HG03135 (cell line): ENCODE measurements at regions not wholly inside any gene's neighbourhood (a gene's known extent, or its start where the extent isn't known, plus 50 kb on each side); places are given as distances from the start of the nearest gene placed in this dataset.
A peak's percentile ranks its signal among the peaks of the same experiment; 100 is the strongest.
"Not testable (repeated sequence)": the region's sequence is repeated elsewhere in the genome, so short reads cannot be mapped to it uniquely, and the experiment has no call there.

ENCODE experiments used
- ATAC-seq: cut with Tn5 transposase; IDR thresholded peaks from one replicate; pipeline ENCODE4 v1.9.1; 2021; ENCODE audit warnings: mild to moderate bottlenecking, moderate library complexity; ENCODE audit not compliant: unreplicated experiment

DNA sequence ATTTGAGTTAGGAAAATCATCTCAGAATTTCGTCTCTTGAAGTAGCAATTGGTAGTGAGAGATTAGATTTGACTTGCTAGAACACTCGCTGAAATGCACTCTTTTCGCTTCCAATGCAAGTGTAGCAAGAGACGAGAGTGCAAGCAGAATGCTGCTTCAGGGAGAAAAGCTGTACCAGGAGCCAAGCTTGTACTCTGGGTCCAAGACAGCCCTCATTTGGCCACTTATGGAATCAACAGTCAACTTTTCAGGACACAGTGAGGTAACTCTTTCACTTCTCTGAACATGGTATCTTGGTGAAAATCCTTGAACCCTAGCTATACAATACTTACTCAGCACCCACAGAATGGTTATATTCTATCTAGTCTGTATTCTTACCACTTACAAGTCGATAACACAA lies 107.6 kb upstream of the TERB2 start:
- not testable (repeated sequence) for ATAC-seq

DNA sequence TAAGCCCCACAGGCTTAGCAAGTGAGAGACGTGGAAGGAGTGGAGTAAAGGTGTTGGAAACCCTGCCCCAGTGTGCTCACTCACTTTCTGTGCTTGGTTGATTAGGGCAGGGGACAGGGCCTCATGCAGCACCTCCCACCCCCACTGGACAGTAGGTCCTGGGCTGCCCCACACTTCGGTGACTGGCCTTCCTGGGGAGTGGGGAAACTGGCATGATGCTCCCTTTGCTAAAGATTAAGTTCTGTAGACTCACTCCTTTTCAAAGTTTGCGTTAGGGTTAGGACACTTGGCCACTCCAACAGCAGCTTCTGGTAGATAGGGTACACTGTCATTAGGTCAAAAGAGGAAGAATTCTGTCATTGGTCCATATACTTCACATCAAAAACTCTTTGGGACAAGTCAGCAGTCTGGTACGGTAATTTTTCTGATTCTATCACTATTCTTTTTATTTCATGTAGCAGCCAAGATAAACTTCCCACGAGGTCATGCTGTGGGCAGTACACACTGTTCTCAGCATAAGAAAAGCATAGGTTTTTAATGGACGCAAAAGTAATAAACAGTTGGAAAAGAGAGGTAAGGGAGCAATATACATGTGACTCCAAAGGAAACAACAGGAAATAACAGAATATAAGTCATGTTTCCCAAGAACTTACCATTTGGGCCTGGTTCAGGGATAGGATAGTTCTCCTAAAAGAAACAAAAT lies 106.6 kb upstream of the TERB2 start:
- not testable (repeated sequence) for ATAC-seq

DNA sequence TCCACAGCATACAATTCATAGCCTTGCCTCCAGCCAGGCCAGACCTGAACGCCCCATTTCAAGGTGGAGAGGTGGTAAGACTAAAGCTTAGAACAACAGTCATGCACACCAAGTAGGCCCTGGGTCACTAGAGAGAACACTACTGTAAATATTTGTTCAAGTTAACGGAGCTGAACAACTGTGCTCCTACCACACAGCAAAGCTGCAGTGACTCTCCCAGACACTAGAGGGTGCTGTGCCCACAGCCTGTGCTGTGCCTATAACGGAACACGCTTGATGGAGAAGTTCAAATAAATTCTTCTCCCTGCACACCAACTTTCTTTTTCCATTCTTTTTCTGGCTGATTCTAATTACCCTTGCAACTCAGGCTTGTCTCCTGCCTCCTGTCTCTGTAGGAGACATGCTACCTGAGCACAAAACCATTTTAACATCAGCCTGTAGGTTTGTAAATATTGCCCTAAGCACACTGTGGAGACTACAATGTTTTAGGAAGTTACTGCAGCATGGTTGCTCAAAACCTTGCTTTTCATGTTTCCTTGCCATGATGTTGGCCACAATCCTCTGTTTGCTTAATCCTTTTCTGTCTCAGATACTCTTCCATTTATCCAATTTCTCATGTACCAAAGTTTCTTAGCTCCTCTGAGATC lies 103.1 kb upstream of the TERB2 start:
- ATAC-seq = peak; percentile 83

DNA sequence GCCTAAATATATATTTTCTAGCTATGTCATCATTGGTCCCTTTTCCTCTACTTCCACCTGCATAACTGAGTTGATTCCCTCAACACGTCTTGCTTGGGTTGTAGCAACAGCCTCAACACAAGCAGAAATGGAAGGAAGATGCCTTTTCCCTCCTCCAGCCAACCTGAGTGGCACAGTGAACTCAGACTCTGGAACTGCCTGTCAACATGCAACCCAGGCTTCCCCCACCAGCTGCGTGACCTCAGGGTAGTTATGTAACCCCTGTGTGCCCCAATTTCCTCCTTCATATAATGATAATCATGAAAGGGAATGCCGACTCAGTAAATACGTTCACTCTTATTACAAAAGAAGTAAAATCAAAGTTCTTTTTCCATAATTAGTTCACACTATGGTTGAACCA lies 101.8 kb upstream of the TERB2 start:
- ATAC-seq = not testable (repeated sequence)

DNA sequence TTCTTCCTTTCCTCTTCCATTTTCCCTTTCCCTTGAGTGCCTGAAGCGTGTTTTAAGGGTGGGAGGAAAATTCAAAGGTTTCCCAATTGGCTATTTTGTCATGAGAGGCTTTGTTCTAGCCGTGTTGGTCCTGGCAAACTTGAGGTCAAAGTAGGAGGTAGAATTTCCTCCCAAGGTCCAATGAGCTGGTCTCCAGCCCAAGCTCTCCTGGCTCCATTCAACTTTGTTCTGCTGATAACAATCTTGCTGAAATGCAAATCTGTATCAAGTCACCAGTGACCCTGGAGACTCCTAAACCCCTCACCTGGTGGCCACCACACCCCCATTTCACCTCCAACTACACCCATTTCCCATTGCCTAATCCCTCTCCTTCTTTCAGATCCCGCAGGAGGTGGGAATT lies 100.2 kb upstream of the TERB2 start:
- ATAC-seq = not testable (repeated sequence)

DNA sequence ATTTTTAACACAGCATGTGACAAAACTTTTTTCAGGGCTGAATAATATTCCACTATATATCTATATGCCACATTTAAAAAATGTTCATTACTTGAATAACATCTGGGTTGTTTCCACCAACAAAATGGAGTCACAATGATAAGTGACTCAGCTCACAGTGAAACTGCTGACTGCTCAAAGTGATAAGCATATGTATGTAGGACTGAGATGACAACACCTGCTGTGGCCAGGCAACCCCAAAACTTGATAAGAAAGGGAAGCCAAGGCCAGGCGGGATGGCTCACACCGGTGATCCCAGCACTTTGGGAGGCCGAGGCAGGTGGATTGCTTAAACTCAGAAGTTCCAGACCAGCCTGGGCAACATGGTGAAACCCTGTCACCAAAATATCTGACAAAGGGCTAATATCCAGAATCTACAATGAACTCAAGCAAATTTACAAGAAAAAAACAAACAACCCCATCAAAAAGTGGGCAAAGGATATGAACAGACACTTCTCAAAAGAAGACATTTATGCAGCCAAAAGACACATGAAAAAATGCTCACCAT lies 99.2 kb upstream of the TERB2 start:
- ATAC-seq = not testable (repeated sequence)

DNA sequence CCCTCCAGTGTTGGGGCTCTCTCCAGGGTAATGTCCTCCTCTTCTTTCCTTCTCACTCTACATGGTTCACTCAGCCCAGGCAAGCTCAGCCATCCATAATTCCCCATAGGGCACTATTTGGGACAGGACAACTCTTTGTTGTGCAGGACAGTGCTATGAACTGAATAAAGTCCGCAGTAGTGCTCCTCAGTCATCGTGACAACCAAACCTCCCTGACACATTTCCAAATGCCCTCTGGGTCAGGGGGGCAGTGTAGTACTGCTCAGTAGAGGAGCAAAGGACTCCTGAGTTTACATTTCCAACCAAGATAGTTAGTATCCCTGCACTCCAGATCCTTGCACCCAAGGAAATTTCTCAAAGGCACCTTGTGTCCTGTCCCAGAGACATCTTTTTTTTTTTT lies 97.4 kb upstream of the TERB2 start:
- not testable (repeated sequence) for ATAC-seq

DNA sequence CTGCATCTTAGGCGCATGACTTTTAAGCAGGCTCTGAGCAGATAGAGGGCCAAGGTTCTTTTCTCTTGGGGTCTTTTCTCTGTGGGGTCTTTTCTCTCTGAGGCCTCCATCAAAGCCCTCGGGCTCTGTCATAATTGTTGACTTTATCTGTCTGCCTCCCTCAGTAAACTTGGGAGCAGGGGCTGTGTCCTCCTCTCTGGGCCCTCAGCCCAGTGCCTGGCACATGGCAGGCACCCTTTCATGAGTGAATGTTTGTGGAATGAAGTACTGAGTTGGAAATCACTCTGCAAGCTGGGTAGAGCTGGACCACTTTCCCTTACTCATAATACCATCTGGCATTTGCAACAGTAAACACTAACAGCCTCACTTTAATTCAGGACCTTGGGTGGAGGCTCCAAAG lies 96.3 kb upstream of the TERB2 start:
- ATAC-seq = not testable (repeated sequence)

DNA sequence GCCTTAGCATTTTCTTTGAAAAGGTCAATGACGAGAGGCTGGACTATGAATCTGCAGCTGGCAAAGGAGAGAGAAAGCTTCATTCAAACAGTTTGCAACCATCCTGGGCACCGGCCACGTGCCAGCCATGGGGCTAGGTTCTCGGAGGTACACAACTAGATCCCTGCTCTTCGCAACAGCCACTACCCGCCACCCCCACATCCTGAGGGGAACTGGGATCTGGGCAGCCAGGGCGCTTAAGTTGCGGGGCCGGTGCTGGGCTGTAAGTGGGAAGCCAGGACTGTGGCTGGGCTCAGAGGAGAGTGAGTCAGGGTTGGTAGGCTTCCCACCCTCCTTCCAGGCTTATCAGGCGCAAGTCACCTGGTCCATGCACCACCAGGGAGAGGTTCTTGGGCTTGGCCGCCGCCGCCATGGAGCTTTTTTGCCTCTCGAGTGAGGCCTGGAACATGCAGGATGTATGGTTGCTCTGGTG lies 95.0 kb upstream of the TERB2 start:
- ATAC-seq = no peak

DNA sequence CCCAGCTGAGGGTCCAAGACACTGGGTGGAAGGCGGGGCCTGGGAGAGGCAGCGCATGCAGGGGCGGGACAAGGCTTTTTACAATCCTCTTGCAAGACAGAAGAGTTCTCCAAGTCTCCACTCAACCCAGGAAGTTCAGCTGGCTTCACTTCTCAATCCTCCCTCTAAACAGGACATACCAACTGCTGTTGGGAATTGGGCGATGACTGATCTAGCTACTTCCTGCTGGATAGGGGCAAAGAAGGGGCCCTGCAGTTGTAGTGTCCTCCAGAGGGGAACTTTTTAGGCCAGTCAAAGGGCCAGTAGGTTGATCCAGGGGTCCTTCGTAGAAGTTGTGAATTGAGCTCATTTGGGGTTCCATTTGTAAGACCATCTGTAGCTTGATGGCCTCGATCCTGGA lies 94.6 kb upstream of the TERB2 start:
- ATAC-seq = no peak

DNA sequence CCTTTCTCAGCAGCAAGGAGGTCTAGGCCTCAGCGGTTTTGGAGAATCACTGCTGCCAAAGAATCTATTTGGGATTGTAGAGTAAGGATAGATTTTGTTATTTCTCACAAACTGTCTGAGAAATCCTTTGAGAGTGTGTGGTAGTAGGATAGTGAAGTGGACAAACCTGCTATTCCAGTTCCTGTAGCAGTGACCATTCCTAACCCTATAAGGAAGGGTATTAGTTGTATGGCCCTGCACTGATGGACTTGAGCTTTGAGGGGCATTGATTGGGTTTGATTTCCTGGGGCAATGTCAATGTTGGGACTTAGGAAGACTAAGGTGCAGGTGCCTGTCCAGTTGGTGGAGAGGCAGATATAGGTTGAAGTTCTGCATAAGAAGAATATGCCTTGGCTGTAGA lies 93.6 kb upstream of the TERB2 start:
- ATAC-seq = not testable (repeated sequence)

DNA sequence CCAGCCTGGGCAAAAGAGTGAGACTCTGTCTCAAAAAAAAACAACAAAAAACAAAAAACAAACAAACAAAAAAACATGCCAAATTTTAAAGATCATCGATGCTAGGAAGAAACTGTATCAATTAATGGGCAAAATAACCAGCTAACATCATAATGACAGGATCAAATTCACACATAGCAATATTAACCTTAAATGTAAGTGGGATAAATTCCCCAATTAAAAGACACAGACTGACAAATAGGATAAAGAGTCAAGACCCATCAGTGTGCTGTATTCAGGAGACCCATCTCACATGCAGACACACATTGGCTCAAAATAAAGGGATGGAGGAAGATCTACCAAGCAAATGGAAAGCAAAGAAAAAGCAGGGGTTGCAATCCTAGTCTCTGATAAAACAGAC lies 88.4 kb upstream of the TERB2 start:
- not testable (repeated sequence) for ATAC-seq

DNA sequence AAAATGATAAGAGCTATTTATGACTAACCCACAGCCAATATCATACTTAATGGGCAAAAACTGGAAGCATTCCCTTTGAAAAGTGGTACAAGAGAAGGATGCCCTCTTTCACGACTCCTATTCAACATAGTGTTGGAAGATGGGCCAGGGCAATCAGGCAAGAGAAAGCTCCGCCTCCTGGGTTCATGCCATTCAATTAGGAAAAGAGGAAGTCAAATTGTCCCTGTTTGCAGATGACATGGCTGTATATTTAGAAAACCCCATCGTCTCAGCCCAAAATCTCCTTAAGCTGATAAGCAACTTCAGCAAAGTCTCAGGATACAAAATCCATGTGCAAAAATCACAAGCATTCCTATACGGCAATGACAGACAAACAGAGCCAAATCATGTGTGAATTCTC lies 86.4 kb upstream of the TERB2 start:
- not testable (repeated sequence) for ATAC-seq

DNA sequence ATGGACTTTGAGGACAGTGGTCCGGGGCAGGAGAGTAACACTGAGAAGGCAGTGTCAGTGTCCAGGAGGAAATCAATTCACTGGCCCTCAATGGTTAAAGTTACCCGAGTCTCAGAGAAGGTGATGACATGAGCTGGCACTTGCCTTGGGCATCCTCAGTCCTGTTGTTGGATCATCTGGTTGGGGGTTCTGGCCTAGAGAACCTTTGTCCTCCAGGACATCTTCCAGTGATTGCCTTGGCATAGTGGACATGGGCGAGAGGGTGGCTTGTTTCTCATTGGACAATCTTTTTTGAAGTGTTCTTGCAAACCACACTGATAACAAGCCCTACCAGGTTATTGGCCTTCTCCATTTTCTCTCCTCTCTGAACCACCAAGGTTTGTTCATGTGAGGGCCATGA lies 83.4 kb upstream of the TERB2 start:
- no peak for ATAC-seq

DNA sequence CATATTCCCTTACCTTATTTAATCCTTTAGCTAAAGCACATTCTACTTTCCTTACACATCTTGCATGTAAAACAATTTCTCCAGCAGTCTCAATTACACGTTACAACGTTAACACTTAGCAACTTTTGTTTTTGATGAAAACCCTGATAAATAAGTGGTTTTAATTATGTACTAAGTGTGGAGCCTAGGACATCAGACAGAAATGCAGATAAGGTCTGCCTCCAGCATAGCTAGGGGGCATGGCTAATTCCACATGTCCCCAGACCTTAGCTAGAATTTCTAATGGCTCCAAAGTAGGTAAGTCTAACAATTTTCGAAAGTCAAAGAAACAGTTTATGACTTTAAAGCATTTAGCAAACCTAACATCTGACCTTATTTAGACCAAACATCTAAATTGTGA lies 77.4 kb upstream of the TERB2 start:
- no peak for ATAC-seq

DNA sequence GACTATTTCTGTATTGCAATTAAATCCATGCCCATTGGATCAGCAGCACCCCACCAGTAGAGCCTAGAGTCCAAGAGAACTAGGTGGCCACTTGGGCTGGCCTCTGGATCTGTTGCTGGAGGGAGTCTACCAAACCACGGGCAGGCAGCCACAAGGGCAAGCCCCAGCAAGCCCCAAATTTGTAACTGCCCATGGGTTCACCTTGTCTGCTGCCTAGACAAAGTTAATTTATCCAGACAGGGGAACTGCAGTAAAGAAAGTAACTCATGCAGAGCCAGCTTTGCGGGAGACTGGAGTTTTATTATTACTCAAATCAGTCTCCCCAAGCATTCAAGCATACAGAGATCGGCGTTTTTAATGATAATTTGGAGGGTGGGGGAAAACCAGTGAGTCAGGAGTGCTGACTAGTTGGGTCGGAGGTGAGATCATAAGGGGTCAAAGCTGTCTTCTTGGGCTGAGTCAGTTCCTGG lies 74.0 kb upstream of the TERB2 start:
- peak; percentile 63 for ATAC-seq

DNA sequence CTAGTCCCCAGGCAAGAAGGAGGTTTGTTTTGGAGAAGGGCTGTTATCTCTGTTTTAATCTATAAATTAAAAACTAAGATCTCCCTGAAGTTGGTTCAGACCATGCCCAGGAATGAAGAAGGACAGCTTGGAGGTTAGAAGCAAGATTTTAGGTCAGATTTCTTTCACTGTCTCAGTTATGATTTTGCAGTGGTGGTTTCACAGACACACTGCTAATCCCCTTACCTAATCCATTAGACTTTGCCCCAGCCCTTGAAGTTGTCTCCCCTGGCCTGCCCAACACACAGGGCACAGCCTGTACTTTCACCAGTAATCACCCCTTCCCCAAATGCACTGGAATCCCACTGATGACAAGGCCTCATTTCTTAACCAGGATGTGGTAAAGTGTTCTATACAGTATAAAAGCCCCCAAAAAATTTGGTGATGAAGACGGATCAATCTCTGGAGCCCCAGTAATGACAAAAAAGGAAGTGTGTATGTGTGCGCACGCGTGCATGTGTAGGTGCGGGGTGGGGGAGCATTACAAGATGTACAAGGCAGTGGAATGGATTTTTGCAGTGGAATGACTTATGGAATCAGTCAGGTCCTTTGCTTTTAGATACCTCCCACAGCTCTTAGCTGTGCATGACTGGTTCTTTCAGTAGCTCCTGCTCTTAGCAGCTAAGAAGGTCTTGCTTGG lies 73.1 kb upstream of the TERB2 start:
- ATAC-seq = no peak

DNA sequence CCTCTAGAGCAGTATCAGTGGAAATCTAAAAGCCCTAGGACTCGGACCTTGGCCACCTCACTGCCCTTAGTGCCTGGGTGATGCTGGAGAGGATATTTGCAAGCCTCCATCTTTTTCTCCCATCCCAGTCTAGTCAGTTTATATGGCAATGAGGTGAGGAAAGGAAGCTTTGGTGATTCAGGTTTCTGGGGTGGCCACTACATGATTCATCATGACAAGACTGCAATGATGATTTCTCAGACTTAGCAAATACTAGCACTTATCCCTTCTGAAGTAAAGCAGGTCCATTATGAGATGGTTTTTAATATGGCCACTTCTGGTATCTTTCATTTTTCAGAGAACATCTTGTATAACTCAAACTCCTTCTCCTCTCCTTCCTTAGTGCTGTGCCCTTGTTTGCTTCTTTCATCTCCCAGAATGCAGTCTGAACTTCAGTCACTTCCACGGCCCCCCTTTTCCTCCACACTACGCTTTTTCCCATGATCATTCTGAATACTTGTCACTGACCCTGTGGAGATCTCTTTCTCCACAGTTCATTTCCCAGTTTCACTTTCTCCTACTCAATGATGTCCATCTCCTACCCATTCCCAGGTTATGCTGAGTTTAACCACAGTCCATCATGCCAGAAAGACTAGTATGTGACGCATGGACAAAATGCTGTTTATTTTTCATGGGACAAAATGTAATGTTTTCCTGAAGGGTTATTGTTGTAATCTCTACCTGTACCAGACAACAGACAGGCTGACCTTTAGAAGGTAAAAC lies 57.4 kb upstream of the TERB2 start:
- not testable (repeated sequence) for ATAC-seq

DNA sequence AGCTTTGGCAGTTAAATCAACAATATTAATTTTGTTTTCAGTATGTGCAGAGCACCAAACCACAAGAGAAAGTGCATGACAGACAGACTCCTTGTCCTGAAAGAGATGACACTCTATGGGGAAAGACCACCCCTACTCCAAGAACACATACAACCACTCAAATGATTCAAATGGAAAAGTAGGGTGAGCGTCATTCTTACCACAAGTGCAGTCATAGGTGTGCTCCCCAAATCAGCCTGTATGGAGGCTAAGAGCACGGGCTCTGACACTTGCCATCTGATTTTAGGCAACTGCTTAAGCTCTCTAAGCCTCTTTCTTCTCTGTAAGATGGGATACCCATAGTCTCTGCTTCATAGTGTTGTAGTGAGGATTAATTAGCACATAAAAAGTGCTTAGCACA lies 56.7 kb upstream of the TERB2 start:
- not testable (repeated sequence) for ATAC-seq

DNA sequence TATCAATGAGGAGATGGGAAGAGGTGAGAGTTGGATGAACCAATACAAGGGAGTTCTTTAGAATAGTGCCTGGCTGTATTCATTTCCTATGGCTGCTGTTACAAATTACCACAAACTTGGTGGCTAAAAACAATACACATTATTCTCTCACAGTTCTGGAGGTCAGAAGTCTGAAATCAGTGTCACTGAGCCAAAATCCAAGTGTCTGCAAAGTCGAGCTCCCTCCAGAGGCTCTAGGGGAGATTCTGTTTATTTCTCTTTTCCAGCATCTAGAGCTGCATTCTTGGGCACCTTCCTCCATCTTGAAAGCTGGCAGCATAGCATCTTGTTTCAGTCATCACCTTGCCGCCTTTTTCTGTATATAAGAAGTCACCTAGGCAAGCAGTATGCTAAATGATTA lies 55.7 kb upstream of the TERB2 start:
- not testable (repeated sequence) for ATAC-seq

DNA sequence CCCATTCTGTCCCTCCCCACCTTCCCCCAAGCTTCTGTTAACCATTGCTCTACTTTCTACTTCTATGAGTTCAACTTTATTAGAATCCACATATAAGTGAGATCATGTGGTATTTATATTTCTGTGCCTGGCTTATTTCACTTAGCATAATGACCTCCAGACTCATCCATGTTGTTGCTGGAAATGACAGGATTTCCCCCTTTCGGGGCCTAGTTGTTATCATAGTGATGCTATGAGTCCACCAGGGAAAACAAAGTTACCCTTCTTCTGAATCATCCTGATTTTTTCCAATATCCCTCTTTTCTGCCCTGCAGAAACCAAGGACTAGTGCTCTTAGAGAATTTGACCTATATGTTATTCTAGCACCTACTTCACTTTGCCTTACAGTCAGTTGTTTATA lies 53.2 kb upstream of the TERB2 start:
- ATAC-seq = not testable (repeated sequence)
